HG03342 (cell line): ENCODE measurements at regions not wholly inside any gene's neighbourhood (a gene's known extent, or its start where the extent isn't known, plus 50 kb on each side); places are given as distances from the start of the nearest gene placed in this dataset.
"Not testable (repeated sequence)": the region's sequence is repeated elsewhere in the genome, so short reads cannot be mapped to it uniquely, and the experiment has no call there.

Source experiments
- ATAC-seq: cut with Tn5 transposase; IDR thresholded peaks from one replicate; pipeline ENCODE4 v1.9.1; 2021; ENCODE audit warnings: mild to moderate bottlenecking, moderate library complexity; ENCODE audit not compliant: unreplicated experiment

GRCh38 chr7:123324283-123324682, 124.5 kb upstream of the SLC13A1 start:
- ATAC-seq: no peak

DNA sequence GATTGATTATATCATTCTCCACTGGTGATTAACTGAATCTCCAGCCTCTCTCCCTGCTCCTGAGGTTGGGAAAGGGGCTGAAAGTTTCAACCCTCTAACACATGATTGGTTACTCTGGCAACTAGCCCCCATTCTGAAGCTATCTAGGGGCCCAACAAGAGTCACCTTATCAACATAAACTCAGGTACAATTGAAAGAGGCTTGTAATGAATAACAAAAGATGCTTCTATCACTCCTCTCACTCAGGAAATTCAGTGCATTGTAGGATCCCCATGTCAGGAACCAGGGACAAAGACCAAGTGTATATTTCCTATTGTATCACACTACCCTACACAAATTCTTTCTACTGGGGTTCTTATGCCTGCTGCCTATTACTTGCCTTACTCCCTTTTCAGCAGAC, 123.9 kb upstream of the SLC13A1 start:
- ATAC-seq: no peak

DNA sequence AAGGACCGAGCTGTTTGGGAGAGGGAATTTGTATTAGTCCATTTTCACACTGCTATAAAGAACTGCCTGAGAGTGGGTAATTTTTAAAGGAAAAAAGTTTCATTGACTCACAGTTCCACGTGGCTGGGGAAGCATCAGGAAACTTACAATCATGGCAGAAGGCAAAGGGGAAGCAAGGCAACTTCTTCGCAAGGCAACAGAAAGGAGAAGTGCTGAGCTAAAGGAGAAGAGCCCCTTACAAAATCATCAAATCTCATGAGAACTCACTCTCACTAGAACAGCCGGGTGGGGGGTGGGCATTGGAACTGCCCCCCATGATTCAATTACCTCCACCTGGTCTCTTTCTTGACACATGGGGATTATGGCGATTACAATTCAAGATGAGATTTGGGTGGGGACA, 121.8 kb upstream of the SLC13A1 start:
- ATAC-seq: not testable (repeated sequence)

DNA sequence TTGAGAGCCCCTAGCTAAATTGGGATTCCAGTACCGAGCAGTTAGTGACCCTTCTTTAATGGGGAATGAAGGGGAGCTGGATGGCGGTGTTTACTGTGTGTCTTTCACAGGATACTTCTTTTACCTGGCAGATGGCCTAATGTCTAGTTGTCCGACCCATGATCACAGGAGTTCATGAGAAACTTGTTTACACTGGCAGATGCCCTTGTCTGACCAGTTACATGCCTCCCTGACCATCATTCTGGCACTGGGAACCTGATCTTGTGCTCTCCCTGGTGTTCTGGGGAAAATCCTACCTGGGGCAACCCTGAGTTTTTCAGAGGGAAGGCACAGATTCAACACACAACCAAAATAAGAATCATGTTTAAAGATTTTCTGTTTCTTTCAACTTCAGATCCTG, 120.1 kb upstream of the SLC13A1 start:
- no peak for ATAC-seq

- no peak for ATAC-seq
These were observed 115.1 kb upstream of the SLC13A1 start for GRCh38 chr7:123314886-123315285.

GRCh38 chr7:123308254-123308951, 108.6 kb upstream of the SLC13A1 start:
- no peak for ATAC-seq

DNA sequence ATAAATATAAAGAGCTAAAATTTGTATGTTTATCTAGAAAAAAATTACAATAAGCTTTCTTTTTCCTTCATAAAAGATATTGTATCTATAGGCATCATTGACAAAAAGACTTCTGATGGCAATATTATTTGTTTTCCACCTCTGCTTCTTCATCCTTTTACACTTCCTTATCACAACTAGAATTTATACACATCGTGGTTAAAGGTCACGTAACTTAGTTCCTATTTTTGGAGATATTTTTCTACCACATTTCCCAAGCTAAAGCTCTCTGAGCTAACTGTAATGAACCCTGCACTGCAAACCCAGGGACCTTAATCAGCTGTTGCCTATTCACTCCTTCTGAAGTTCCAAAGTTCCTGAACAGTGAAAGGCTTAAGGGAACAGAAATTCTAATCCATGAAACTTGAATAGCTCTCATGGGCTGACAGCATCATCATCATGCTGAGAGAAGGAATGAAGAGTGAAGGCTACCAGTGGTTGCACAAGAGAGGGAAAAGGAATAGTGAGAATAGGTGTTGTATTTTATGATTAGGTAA, 106.1 kb upstream of the SLC13A1 start:
- ATAC-seq: no peak

- no peak for ATAC-seq
These were observed 104.2 kb upstream of the SLC13A1 start for GRCh38 chr7:123303926-123304325.

- no peak for ATAC-seq
These were observed 97.2 kb upstream of the SLC13A1 start for GRCh38 chr7:123296965-123297364.

DNA sequence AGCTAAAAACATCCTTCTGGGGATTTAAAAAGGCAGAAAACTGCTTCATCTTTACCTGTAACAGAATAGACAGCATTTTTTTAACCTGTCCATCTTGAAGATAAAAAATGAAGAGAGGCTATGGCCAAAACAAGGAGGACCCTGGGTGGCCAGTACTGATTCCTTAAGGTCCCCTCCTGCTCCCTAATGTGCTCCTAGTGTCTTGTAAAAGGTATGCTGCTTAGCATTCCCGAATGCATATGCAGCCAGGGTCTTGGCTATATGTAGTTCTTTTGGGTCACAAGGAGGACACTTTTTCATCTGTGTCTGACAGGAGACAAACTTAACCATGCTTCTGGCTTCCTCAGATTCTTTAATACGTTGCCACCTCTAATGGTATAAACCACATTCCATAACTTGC, 93.9 kb upstream of the SLC13A1 start:
- ATAC-seq: no peak

DNA sequence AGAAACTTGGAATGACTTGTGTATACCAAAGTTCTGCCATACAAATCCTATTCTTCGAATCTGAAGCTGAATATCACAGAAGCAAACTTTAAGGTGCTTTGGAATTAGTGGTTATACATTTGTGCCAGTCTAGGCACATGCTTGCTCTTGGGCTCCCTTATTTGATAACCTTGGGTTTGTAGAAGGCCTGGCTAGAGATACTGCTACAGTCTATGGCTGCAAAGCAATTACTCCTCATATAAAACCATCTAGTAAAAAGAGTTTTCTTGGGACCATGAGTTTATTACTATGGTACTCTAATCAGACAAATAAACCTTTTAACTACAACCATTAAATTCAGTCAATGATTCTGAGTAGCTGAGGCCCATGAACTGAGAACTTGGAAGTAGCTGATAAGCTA, 92.5 kb upstream of the SLC13A1 start:
- no peak for ATAC-seq

DNA sequence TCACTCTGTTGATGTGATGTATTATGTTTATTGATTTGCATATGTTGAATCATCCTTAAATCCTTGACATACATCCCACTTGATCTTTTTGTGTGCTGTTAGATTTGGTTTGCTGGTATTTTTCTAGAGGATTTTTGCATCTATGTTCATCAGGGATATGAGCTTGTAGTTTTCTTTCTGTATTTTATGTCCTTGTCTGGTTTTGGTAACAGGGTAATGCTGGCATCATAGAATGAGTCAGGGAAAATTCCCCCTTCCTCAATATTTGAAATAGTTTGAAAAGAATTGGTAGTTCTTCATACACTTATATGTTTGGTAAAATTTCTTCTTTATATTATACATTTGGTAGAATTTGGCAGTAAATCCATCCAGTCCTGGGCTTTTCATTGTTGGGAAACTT, 89.4 kb upstream of the SLC13A1 start:
- ATAC-seq: no peak

DNA sequence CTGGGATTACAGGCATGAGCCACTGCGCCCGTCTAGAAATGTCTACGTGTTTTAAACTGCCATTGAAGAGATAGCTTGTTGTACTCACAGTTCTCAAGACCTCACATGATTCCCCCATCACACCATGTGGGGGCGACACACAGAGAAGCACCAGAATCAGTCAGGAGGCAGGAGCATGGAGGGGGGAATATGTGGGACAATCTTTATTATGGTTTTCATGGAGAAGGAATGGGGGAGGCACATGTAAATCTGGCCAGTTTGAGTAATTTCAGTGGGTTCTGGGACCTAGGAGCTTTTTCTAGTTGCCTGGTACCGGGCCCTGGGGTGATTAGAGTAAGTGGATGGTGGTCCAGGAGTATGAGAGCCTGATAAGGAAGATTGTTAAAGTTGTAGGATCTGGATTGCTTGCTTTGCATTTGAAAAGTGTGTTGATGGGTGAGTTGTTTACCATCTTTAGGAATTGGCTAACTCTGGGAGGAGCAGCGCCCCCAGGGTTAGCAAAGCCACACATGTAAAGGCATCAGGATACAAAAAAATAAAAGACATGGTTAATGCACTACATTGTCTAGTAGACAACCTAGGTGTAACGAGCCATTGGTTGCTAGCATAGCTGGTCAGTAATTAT, 85.4 kb upstream of the SLC13A1 start:
- ATAC-seq: no peak

GRCh38 chr7:123283373-123283772, 83.6 kb upstream of the SLC13A1 start:
- no peak for ATAC-seq

- ATAC-seq: no peak
These were observed 82.4 kb upstream of the SLC13A1 start for GRCh38 chr7:123282181-123282580.

DNA sequence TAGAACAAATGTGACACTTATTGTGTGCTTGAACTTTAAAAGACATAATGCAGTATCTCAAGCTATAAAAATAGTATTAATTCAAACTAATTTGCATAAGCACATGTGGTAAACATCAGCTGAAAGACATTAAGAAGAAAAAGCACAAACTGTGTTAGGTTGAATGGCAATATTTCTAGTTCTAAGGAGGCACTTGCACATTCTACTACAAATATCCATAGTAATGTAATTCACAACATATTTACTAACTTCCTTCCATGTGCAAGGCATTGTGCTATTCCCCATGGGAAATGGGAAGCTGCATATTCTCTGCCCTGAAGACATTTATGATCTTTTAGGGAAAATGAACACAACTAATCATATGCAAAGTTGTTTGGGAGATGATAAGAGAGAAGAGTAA, 80.2 kb upstream of the SLC13A1 start:
- ATAC-seq: no peak

DNA sequence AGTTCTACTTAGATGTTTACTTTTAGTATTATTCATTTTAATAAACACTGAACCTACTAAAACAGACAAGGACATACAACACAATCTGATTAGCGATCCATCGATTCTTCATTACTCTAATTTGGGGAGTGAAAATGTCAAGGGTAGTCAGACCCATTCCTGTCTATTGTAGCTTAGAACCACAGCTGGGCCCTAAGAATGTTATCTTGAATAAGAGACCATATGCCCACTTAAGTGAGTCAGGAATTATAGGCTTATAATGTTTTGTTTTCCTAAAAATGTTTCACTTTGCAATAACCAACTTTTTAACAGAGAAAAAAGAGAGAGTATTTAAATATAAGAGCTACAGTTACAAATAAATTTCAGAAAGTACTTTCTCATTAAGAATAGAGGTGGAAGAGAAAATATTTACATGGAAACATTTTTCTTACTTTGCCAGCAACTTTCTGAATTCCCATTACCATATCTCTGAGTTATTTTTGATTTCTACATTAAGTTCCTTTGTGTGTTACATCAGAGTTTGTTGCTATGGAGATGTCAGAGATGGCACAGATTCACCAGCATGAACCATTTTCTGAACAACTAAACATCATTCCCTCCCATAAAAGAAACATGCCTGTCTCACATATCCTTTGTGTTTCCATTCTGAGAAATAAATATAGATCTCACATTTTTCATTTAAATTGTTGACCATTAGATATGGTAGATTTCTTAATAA, 75.4 kb upstream of the SLC13A1 start:
- no peak for ATAC-seq

DNA sequence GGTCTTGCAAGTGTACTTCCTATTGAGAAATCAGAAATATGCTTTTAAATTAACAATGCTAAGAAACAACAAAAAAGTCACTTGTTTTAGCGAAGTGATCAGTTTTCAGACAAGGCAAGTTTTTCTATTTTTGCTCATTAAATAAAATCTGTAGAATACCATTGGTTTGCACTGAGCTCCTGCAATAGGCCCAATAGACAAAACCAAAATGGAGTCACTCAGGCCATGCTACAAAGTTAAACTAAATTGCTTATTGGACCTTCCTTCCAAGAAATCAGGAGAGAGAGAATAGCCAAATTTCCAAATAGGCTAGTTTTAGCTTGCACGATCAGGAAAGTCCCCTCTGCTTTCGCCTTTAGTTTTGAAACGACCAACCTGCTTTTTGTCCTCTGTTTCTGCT, 73.4 kb upstream of the SLC13A1 start:
- no peak for ATAC-seq

GRCh38 chr7:123271856-123272255, 72.1 kb upstream of the SLC13A1 start:
- no peak for ATAC-seq

DNA sequence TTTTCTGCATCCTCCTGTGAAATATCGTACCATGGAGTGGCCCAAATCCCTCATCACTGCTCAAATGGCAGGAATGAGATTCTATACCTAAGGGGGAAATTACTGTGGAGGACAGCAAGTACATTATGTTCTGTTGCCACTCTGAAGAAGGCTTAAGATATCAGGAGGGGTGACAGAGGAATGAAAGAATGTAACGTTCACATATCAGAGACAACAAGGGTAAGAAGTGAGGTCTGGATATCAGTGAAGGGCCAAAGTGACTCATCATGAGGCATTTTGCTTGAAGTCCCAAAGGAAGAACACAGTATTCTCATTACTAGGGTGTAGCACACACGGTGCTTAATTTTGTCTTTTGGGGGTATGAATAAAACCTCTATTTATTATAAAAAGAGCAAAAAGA, 71.5 kb upstream of the SLC13A1 start:
- ATAC-seq: no peak

GRCh38 chr7:123270570-123270969, 70.8 kb upstream of the SLC13A1 start:
- no peak for ATAC-seq

DNA sequence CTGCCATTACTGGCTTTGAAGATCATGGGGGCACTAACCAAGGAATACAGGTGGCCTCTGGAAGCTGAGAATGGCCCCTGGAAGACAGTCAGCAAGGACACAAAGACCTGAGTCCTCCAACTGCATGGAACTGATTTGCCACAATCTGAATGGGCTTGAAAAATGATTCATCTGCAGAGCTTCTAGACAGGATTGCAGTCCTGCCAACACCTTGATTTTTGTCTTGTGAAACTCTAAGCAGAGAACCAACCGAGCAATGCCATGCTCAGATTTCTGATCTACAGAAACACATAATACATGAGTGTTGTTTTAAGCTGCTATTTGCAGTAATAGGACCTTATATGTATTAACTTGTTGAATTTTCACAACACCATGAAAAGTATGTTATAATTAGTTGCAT, 66.1 kb upstream of the SLC13A1 start:
- no peak for ATAC-seq
